Kidney (tissue), 13 donors: ENCODE measurements at regions not wholly inside any gene's neighbourhood (a gene's known extent, or its start where the extent isn't known, plus 50 kb on each side); places are given as distances from the start of the nearest gene placed in this dataset.

Experiments used
- DNase-seq, 5 donors: peaks; one replicate each; pipeline ENCODE4 v3.0.0-alpha.2; 2013 to 2020
- FAIRE-seq: peaks from 2 replicates; lab custom pipeline; 2012; peaks lifted over from hg19 to GRCh38; lab: Jason Lieb, UNC
- H3K27ac ChIP-seq, 2 donors: one replicate each; pipeline ENCODE4 v1.7.0; 2013; ENCODE audit warnings: low read depth in 2 of 2, low read length in 2 of 2, inconsistent platforms in 1 of 2
- H3K27me3 ChIP-seq: one replicate; pipeline ENCODE4 v1.7.1; 2013; ENCODE audit warnings: low read length, inconsistent platforms; ENCODE audit not compliant: control insufficient read depth, insufficient read depth
- H3K36me3 ChIP-seq, 3 donors: one replicate each; pipeline versions ENCODE4 v1.7.0 to v1.7.1; 2013; ENCODE audit warnings: low read length in 3 of 3, control low read depth in 1 of 3, inconsistent platforms in 1 of 3; ENCODE audit not compliant: insufficient read depth in 3 of 3, control insufficient read depth in 2 of 3
- H3K4me1 ChIP-seq, 3 donors: one replicate each; pipeline versions ENCODE4 v1.7.0 to v1.7.1; 2013; ENCODE audit warnings: low read length in 3 of 3, inconsistent platforms in 1 of 3, low read depth in 1 of 3; ENCODE audit not compliant: control insufficient read depth in 2 of 3, insufficient read depth in 2 of 3
- H3K4me3 ChIP-seq, 3 donors: one replicate each; pipeline versions ENCODE4 v1.7.0 to v1.8.1; 2013; ENCODE audit warnings: low read length in 3 of 3, control low read depth in 1 of 3, inconsistent platforms in 1 of 3
- H3K9ac ChIP-seq, 3 donors: one replicate each; pipeline versions ENCODE4 v1.7.0 to v1.7.1; 2013; ENCODE audit warnings: low read length in 3 of 3, control low read depth in 1 of 3, inconsistent platforms in 1 of 3
- H3K9me3 ChIP-seq, 3 donors: one replicate each; pipeline versions ENCODE4 v1.7.0 to v1.7.1; 2013; ENCODE audit warnings: low read length in 3 of 3, control low read depth in 1 of 3, inconsistent platforms in 1 of 3; ENCODE audit not compliant: control insufficient read depth in 2 of 3, insufficient read depth in 1 of 3
- CTCF ChIP-seq: IDR thresholded peaks from 3 replicates; pipeline ENCODE4 v1.5.1; 2012; ENCODE audit warnings: mild to moderate bottlenecking, moderate library complexity, borderline replicate concordance; ENCODE audit not compliant: insufficient read depth; ENCODE audit errors: extremely low read depth
- intact Hi-C: fragments of 100-400 bp; cut with DNase I; formaldehyde crosslinking; loops from one replicate; pipeline ENCODE4 v1.11.1; 2022
- donor health status: control.
- donor health status: control.
- donor health status: control.
- donor health status: control.
- donor health status: control.
- donor health status: DM: yes; HTN: yes; CAD: no.
- donor health status: Normal renal cell carcinoma (clear cell type).

DNA sequence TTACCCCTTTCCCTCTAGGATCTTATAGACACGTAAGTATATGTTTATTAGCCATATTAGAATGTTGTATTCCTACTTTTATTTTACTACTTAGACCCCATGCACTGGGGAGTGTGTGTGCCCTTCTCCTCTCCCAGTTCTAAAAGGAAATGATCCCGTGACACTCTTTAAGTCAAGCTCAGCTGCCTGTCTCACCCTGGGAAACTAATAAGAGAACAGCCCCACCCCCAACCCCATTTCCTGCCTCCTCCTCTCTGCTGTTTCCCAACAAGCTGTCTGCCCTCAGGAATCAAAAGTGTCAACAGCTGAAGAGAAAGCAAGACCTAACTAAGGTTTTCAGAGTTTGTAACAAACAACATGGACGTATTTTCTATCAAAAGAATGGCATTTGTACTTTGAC is 92.6 kb upstream of the VAV3 start:
- no peak for TF ChIP-seq CTCF
- no peaks in the 10 kb centered on the region for H3K27me3 ChIP-seq
- H3K36me3 ChIP-seq: no peaks in the 10 kb centered on the region
- DNase-seq: peak in 3 of 5 donors; percentile 61 to 77 (median 65)
- intact Hi-C loops: no loop called here
- no peak overlapping the region for H3K4me3 ChIP-seq
- H3K4me1 ChIP-seq: peaks cover 2 to 7% (median 5%) of the 10 kb centered on the region in 3 donors
- peaks cover 0 to 4% (median 0%) of the 10 kb centered on the region in 3 donors for H3K9me3 ChIP-seq
- H3K9ac ChIP-seq: no peak overlapping the region
- FAIRE-seq: no peak
- no peak overlapping the region for H3K27ac ChIP-seq

- DNase-seq (no peak), FAIRE-seq (no peak)
- no peak overlapping the region for H3K9ac ChIP-seq
- H3K27ac ChIP-seq: no peak overlapping the region
- H3K4me1 ChIP-seq: peaks cover 5 to 14% (median 12%) of the 10 kb centered on the region in 3 donors
- intact Hi-C loops: no loop called here
- no peak overlapping the region for H3K4me3 ChIP-seq
- no peaks in the 10 kb centered on the region for H3K9me3 ChIP-seq
- H3K27me3 ChIP-seq: no peaks in the 10 kb centered on the region
- no peak for TF ChIP-seq CTCF
- no peaks in the 10 kb centered on the region for H3K36me3 ChIP-seq
These were observed 91.5 kb upstream of the VAV3 start for GRCh38 chr1:108056436-108056990.

DNA sequence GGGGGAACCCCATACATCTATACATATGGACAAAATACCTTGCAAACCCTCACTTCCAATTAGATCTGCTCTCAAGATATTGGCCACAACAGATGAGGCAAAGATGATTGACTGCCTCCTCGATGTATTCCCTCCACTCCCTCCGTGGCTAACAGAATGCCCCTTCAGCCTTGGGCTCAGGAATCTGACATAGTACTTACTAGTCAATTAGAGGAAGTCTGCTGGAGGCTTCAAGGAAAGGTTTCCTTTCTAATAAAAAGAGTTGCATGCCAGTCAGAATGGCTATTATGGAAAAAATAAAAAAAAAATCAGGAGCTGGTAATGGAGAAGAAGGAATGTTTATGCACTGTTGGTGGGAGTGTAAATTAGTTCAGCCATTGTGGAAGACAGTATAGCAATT is 90.4 kb upstream of the VAV3 start:
- Histone ChIP-seq H3K36me3 (no peaks in the 10 kb centered on the region), H3K27ac (no peak overlapping the region), H3K4me3 (no peak overlapping the region), H3K9ac (no peak overlapping the region), H3K4me1 (peaks cover 7 to 23% (median 22%) of the 10 kb centered on the region in 3 donors), H3K9me3 (no peaks in the 10 kb centered on the region), H3K27me3 (no peaks in the 10 kb centered on the region)
- DNase-seq: no peak
- intact Hi-C loops: no loop called here
- no peak for TF ChIP-seq CTCF
- FAIRE-seq: no peak

DNA sequence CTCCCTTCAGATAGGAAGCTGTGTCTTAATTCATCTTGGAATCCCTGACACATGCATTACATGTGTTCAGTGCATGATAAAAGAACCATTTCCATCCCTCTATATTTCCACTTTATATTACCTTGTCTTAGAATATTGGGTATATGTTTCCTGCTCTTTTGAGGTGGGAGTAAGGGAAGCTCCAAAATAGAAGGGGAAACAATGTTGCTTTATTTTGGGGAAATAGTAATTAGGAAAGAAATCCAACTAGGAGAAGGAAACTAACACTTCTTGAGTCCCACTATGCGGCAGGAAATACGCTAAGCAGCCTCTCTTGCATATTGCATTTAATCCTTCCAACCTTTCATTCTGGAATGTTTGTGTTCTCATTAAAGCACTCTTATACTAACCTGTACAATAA is 89.4 kb upstream of the VAV3 start:
- Histone ChIP-seq H3K9me3 (no peaks in the 10 kb centered on the region), H3K27ac (no peak overlapping the region), H3K9ac (no peak overlapping the region), H3K4me1 (peaks cover 7 to 29% (median 23%) of the 10 kb centered on the region in 3 donors), H3K4me3 (no peak overlapping the region), H3K27me3 (no peaks in the 10 kb centered on the region), H3K36me3 (no peaks in the 10 kb centered on the region)
- FAIRE-seq (no peak), DNase-seq (no peak)
- intact Hi-C loops: no loop called here
- no peak for TF ChIP-seq CTCF
